ENCODE measurements at regions not wholly inside any gene's neighbourhood (a gene's known extent, or its start where the extent isn't known, plus 50 kb on each side); places are given as distances from the start of the nearest gene placed in this dataset.

- DNase-seq, result no peak
These were observed 55.8 kb upstream of the GIMD1 start for GRCh38 chr4:106424426-106424825.

- no peak for DNase-seq
These were observed 55.2 kb upstream of the GIMD1 start for GRCh38 chr4:106423791-106424190.

GRCh38 chr4:106422766-106423165, 54.2 kb upstream of the GIMD1 start:
- DNase-seq, result peak; percentile 15

GRCh38 chr4:106421441-106422296, 53.1 kb upstream of the GIMD1 start:
- DNase-seq, result peak; percentile 74

GRCh38 chr4:106418444-106418843, 49.9 kb upstream of the GIMD1 start:
- DNase-seq, result no peak

All from fibroblast of upper back skin (primary cell).